ENCODE measurements at regions not wholly inside any gene's neighbourhood (a gene's known extent, or its start where the extent isn't known, plus 50 kb on each side); places are given as distances from the start of the nearest gene placed in this dataset.
"Not testable (repeated sequence)": the region's sequence is repeated elsewhere in the genome, so short reads cannot be mapped to it uniquely, and the experiment has no call there.

GRCh38 chr1:108314815-108315214, 70.9 kb upstream of the NBPF4 start:
- no peak for DNase-seq (ENCODE audit: low read depth)
- in situ Hi-C loops (cut with HindIII; ENCODE audit: low pct_unique_long_range_greater_than_20kb, low sequenced_read_pairs): no loop called here

GRCh38 chr1:108316545-108316944, 72.7 kb upstream of the NBPF4 start:
- no peak for DNase-seq (ENCODE audit: low read depth)
- in situ Hi-C loops (cut with HindIII; ENCODE audit: low pct_unique_long_range_greater_than_20kb, low sequenced_read_pairs): no loop called here

- in situ Hi-C loops (cut with HindIII; ENCODE audit: low pct_unique_long_range_greater_than_20kb, low sequenced_read_pairs): no loop called here
- no peak for DNase-seq (ENCODE audit: low read depth)
These were observed 77.0 kb upstream of the NBPF4 start for GRCh38 chr1:108320849-108321248.

- in situ Hi-C loops (cut with HindIII; ENCODE audit: low pct_unique_long_range_greater_than_20kb, low sequenced_read_pairs); DNase-seq (ENCODE audit: low read depth): not testable (repeated sequence)
These were observed 81.5 kb upstream of the NBPF4 start for GRCh38 chr1:108325338-108325737.

GRCh38 chr1:108327534-108328466, 83.9 kb upstream of the NBPF4 start:
- peak; percentile 3 for DNase-seq (ENCODE audit: low read depth)

GRCh38 chr1:108345776-108346531, 102.1 kb upstream of the NBPF4 start:
- in situ Hi-C loops (cut with HindIII; ENCODE audit: low pct_unique_long_range_greater_than_20kb, low sequenced_read_pairs): no loop called here
- no peak for DNase-seq (ENCODE audit: low read depth)

More at GRCh38 chr1:108327534-108328466, 83.9 kb upstream of the NBPF4 start:
- in situ Hi-C loops (cut with HindIII; ENCODE audit: low pct_unique_long_range_greater_than_20kb, low sequenced_read_pairs): no loop called here

GRCh38 chr1:108357802-108358201, 92.3 kb upstream of the NBPF6 start:
- in situ Hi-C loops (cut with HindIII; ENCODE audit: low pct_unique_long_range_greater_than_20kb, low sequenced_read_pairs): no loop called here
- no peak for DNase-seq (ENCODE audit: low read depth)

GRCh38 chr1:108380059-108380832, 69.9 kb upstream of the NBPF6 start:
- DNase-seq (ENCODE audit: low read depth); in situ Hi-C loops (cut with HindIII; ENCODE audit: low pct_unique_long_range_greater_than_20kb, low sequenced_read_pairs): not testable (repeated sequence)

Data from Caki2 (cell line).